Endothelial cell of umbilical vein (primary cell): ENCODE measurements at regions not wholly inside any gene's neighbourhood (a gene's known extent, or its start where the extent isn't known, plus 50 kb on each side); places are given as distances from the start of the nearest gene placed in this dataset.

Experiments used
- EZH2 ChIP-seq: IDR thresholded peaks from 2 replicates; pipeline ENCODE4 v1.6.1; 2012; ENCODE audit warnings: borderline replicate concordance, low read depth, mild to moderate bottlenecking, moderate library complexity, low read length, inconsistent platforms; ENCODE audit not compliant: severe bottlenecking
- POLR2AphosphoS5 ChIP-seq: IDR thresholded peaks from 2 replicates; pipeline ENCODE4 v1.6.1; 2012; ENCODE audit warnings: low read depth, mild to moderate bottlenecking, control low read depth, low read length, moderate library complexity; ENCODE audit not compliant: insufficient read depth
- TF ChIP-seq, protein P1 (sequence below): IDR thresholded peaks from 2 replicates; pipeline ENCODE4 v1.6.1; 2011; ENCODE audit not compliant: insufficient read depth, insufficient read length
- TF ChIP-seq, protein P2 (sequence below), 2 donors: IDR thresholded peaks; 1 replicate in 1 of 2; 2 replicates in 1 of 2; pipeline ENCODE4 v1.5.1; 2011; ENCODE audit warnings: low read length in 2 of 2, mild to moderate bottlenecking in 2 of 2, moderate library complexity in 2 of 2, control low read depth in 1 of 2, inconsistent platforms in 1 of 2, low read depth in 1 of 2; ENCODE audit not compliant: insufficient read depth in 1 of 2; ENCODE audit errors: extremely low read depth in 1 of 2

DNA sequence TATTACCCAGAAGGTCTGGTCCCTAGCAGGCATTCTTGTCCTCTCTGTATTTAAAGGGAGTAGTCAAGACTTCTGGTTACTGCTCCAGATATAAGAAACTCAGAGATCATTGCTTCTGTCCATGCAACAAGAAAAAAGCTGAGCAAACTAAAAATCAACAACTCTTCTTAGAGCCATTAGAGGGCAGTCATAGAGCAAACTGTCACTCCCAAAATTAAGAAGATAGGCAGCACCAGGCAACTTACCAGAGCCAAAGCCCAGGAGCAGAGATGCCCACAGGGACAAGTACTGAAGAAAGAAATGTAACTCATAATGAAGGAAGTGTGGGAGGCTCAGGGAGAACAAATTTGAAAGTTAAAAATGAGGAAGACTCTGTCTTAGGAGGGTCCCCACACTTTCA lies 472.9 kb upstream of the COBL start:
- TF ChIP-seq POLR2AphosphoS5 (no peak), EZH2 (no peak)
- TF ChIP-seq, protein P1, sequence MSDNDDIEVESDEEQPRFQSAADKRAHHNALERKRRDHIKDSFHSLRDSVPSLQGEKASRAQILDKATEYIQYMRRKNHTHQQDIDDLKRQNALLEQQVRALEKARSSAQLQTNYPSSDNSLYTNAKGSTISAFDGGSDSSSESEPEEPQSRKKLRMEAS = no peak
- TF ChIP-seq, protein P2, sequence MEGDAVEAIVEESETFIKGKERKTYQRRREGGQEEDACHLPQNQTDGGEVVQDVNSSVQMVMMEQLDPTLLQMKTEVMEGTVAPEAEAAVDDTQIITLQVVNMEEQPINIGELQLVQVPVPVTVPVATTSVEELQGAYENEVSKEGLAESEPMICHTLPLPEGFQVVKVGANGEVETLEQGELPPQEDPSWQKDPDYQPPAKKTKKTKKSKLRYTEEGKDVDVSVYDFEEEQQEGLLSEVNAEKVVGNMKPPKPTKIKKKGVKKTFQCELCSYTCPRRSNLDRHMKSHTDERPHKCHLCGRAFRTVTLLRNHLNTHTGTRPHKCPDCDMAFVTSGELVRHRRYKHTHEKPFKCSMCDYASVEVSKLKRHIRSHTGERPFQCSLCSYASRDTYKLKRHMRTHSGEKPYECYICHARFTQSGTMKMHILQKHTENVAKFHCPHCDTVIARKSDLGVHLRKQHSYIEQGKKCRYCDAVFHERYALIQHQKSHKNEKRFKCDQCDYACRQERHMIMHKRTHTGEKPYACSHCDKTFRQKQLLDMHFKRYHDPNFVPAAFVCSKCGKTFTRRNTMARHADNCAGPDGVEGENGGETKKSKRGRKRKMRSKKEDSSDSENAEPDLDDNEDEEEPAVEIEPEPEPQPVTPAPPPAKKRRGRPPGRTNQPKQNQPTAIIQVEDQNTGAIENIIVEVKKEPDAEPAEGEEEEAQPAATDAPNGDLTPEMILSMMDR (IDR thresholded peaks at IDR 0.05; ENCODE audit: extremely low read depth in 1 of 2, insufficient read depth in 1 of 2, low read depth in 1 of 2, low read length in 2 of 2) = no peak
